A549 (cell line): ENCODE measurements at regions not wholly inside any gene's neighbourhood (a gene's known extent, or its start where the extent isn't known, plus 50 kb on each side); places are given as distances from the start of the nearest gene placed in this dataset.

Source experiments
- CTCF ChIP-seq: fragments of >200 bp; sonication (Bioruptor Twin); formaldehyde crosslinking; IDR thresholded peaks from 3 replicates; pipeline ENCODE4 v1.5.1; 2016
- EHMT2 ChIP-seq: fragments of 200-600 bp; sonication (generic); IDR thresholded peaks from 2 replicates; pipeline ENCODE4 v1.6.1; 2016; ENCODE audit warnings: antibody characterized with exemption, low read depth, mild to moderate bottlenecking, moderate library complexity
- GATA3 ChIP-seq: IDR thresholded peaks from 2 replicates; pipeline ENCODE4 v1.6.1; 2012; ENCODE audit warnings: borderline replicate concordance
- KDM5A ChIP-seq: fragments of 200-600 bp; sonication (generic); IDR thresholded peaks from 2 replicates; pipeline ENCODE4 v1.6.1; 2016; ENCODE audit warnings: antibody characterized with exemption, mild to moderate bottlenecking
- PHF8 ChIP-seq: fragments of 200-600 bp; sonication (generic); IDR thresholded peaks from 2 replicates; pipeline ENCODE4 v1.6.1; 2016; ENCODE audit warnings: low read depth, mild to moderate bottlenecking, antibody characterized with exemption, moderate library complexity, borderline replicate concordance

- no peak for TF ChIP-seq GATA3
- no peak for TF ChIP-seq KDM5A
- TF ChIP-seq CTCF: no peak
- TF ChIP-seq PHF8: no peak
- no peak for TF ChIP-seq EHMT2
Measured at GRCh38 chr4:178958725-178959440, 1516.6 kb upstream of the AGA start.
